Loucy (cell line): ENCODE measurements at regions not wholly inside any gene's neighbourhood (a gene's known extent, or its start where the extent isn't known, plus 50 kb on each side); places are given as distances from the start of the nearest gene placed in this dataset.

Source experiments
- EZH2phosphoT487 ChIP-seq: fragments of 200-600 bp; IDR thresholded peaks from 2 replicates; pipeline ENCODE4 v1.6.1; 2018; ENCODE audit warnings: antibody characterized with exemption, mild to moderate bottlenecking, moderate library complexity, borderline replicate concordance
- TF ChIP-seq, protein P1 (sequence below): fragments of 200-600 bp; sonication (generic); conservative IDR thresholded peaks from 2 replicates; pipeline ENCODE4 v1.5.1; 2014; ENCODE audit warnings: mild to moderate bottlenecking, antibody characterized with exemption, low read length

DNA sequence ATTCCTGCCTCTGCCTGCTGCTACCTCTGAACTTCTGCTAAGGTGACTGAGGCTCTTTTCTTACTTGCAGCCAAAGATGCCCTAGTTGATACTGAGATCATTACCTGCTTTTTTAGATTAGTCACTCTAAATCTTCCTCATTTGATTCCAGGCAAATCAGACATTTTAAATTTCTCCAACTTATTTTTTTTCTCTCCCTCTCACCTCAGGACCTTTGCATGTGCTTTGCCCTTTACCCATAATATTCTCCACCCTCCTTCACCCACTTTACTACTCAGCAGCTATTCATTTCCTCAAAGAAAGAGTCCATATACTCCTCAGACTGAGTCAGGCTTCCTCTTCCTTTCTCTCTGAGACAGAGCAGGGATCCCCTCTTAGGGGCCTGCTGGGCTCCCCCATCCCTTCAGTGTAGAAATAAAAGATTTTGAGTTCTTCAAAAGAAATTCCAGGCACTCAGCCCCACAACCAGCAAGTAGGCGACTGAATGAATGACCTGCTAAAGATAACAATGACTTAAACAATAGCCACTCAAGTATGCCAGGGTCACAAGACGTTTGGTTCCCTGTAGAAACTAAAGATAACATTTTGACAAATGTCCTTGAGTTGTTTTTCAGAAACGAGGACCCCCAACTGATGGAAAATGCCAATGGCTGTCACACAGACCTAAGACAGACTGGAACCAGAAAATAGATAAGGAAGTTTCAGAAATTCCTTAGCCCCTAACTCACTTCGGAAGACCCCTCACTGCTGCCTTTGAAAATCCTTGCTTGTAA lies 104.2 kb downstream of the MTNR1B start:
- no peak for TF ChIP-seq EZH2phosphoT487
- TF ChIP-seq, protein P1, sequence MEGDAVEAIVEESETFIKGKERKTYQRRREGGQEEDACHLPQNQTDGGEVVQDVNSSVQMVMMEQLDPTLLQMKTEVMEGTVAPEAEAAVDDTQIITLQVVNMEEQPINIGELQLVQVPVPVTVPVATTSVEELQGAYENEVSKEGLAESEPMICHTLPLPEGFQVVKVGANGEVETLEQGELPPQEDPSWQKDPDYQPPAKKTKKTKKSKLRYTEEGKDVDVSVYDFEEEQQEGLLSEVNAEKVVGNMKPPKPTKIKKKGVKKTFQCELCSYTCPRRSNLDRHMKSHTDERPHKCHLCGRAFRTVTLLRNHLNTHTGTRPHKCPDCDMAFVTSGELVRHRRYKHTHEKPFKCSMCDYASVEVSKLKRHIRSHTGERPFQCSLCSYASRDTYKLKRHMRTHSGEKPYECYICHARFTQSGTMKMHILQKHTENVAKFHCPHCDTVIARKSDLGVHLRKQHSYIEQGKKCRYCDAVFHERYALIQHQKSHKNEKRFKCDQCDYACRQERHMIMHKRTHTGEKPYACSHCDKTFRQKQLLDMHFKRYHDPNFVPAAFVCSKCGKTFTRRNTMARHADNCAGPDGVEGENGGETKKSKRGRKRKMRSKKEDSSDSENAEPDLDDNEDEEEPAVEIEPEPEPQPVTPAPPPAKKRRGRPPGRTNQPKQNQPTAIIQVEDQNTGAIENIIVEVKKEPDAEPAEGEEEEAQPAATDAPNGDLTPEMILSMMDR, result no peak
